ENCODE measurements at regions not wholly inside any gene's neighbourhood (a gene's known extent, or its start where the extent isn't known, plus 50 kb on each side); places are given as distances from the start of the nearest gene placed in this dataset.

DNA sequence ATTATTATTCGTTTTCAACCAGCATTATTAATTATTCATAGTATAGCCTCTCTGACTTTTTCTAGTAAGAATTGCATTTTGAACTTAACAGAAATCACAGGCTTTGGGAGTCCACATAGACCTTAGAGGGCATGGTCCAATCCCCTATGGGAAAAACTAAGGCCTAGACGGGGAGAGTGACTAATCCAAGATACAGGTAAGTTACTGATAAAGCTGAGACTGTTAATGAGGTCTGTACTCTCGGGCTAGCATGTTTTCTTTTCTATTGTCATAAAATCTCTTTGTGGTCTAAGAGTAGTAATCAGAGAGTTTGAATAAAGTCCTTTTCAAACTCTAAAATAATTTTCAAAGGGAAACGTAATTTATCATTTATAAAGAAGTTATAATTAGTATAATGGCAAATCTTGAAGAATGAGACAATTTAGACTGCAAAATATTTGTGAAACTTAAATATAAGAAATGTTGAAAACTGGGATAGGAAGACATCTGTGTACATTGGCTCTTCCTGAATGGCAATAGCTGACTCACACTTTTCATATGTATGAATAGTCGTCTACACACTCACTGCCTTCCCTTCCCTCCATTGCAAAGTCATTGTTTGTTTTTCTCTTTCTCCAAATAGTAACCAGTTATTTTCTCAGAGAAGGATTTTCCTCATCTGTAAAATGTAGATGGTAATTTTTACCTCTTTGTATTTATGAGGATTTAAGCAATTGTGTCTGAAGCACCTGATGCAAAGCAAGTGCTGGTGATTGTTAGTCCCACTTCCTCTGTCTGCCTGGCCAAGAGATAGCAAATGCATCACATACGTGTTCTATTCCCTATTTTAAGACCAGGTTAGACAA, 207.9 kb upstream of the CD180 start:
- H3K4me1 ChIP-seq (ENCODE audit: control insufficient read depth in 1 of 2, insufficient read depth in 2 of 2, low read depth in 1 of 2, low read length in 1 of 2) = peaks cover 0 to 9% of the 10 kb centered on the region in 2 experiments; a peak in 3 of 4 replicates
- WGBS (ENCODE audit: low lambda C conversion rate) = 56% methylated on average over 6 of the region's 6 CpGs
- POLR2A ChIA-PET = no interaction called here
- no peak overlapping the region for H3K9ac ChIP-seq
- H3K4me2 ChIP-seq = no peak overlapping the region
- CTCF ChIA-PET = interaction anchor here (0.7 kb wide), 1 partner anchor 9 kb away, joined by 3 read pairs; no protein-coding TSS in a partner anchor
- no peak overlapping the region for H3K4me3 ChIP-seq (ENCODE audit: low read depth in 2 of 2, low read length in 1 of 2)
- H2AFZ ChIP-seq (ENCODE audit: low read depth) = peak overlapping the region; percentile 44
- H3K27ac ChIP-seq (ENCODE audit: low read depth in 2 of 2, low read length in 1 of 2) = peak overlapping the region in 1 of 2 experiments; percentile 65; a peak in 2 of 4 replicates
- H3F3A ChIP-seq (replicated peaks; ENCODE audit: insufficient read depth) = peaks cover 4% of the 10 kb centered on the region
- no peaks in the 10 kb centered on the region for H3K9me2 ChIP-seq
- no peaks in the 10 kb centered on the region for H3K36me3 ChIP-seq (replicated peaks in 1 of 2; ENCODE audit: control insufficient read depth in 1 of 2, insufficient read depth in 2 of 2, low read length in 1 of 2)
- DNase-seq = no peak
- no peaks in the 10 kb centered on the region for H3K9me3 ChIP-seq
- H4K20me1 ChIP-seq (ENCODE audit: insufficient read depth) = no peaks in the 10 kb centered on the region
- H3K79me2 ChIP-seq (ENCODE audit: insufficient read depth) = no peaks in the 10 kb centered on the region
- no peak for TF ChIP-seq EP300 (IDR thresholded peaks at IDR 0.05; ENCODE audit: borderline replicate concordance in 1 of 2, low read depth in 1 of 2, low read length in 1 of 2)
- TF ChIP-seq SIN3A (IDR thresholded peaks at IDR 0.05; ENCODE audit: borderline replicate concordance, low read depth, low read length) = no peak
- no peak for TF ChIP-seq USF2 (IDR thresholded peaks at IDR 0.05; ENCODE audit: borderline replicate concordance, low read depth, low read length)
- TF ChIP-seq, protein P1, sequence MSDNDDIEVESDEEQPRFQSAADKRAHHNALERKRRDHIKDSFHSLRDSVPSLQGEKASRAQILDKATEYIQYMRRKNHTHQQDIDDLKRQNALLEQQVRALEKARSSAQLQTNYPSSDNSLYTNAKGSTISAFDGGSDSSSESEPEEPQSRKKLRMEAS (IDR thresholded peaks at IDR 0.05; ENCODE audit: low read depth) = no peak
- TF ChIP-seq RXRA (IDR thresholded peaks at IDR 0.05; ENCODE audit: borderline replicate concordance, low read depth) = no peak
- no peak for TF ChIP-seq JUND (IDR thresholded peaks at IDR 0.05)
- no peaks in the 10 kb centered on the region for H3K27me3 ChIP-seq (ENCODE audit: insufficient read depth)

DNA sequence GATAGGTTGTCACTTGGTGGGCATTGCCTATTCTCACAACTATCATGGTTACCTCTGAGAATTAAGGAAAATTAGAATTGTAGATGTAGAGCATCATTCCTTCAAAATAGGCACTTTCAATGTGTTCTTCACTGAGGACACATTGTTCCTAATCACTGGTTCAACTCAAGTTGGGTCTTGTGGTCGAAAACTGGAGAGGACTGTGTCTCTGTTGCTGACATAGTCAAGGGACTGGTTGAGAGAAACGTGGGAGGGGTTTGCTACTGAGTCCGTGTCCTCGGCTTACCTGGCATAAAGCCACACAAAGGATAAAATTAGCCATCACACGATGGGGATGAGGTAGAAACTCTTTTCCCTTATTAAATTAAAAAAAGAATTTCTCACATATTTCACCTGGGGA, 205.9 kb upstream of the CD180 start:
- no peaks in the 10 kb centered on the region for H3K9me3 ChIP-seq
- no peak overlapping the region for H3K4me3 ChIP-seq (ENCODE audit: low read depth in 2 of 2, low read length in 1 of 2)
- H3K4me1 ChIP-seq (ENCODE audit: control insufficient read depth in 1 of 2, insufficient read depth in 2 of 2, low read depth in 1 of 2, low read length in 1 of 2) = peaks cover 0 to 9% of the 10 kb centered on the region in 2 experiments; a peak in 3 of 4 replicates
- H3F3A ChIP-seq (replicated peaks; ENCODE audit: insufficient read depth) = peaks cover 4% of the 10 kb centered on the region
- H3K79me2 ChIP-seq (ENCODE audit: insufficient read depth) = no peaks in the 10 kb centered on the region
- H3K36me3 ChIP-seq (replicated peaks in 1 of 2; ENCODE audit: control insufficient read depth in 1 of 2, insufficient read depth in 2 of 2, low read length in 1 of 2) = no peaks in the 10 kb centered on the region
- ChIA-PET POLR2A (no interaction called here), CTCF (interaction anchor here (1.0 kb wide), 1 partner anchor 156 kb away, joined by 4 read pairs; no protein-coding TSS in a partner anchor)
- H3K9me2 ChIP-seq = no peaks in the 10 kb centered on the region
- DNase-seq = no peak
- H3K9ac ChIP-seq = no peak overlapping the region
- H2AFZ ChIP-seq (ENCODE audit: low read depth) = no peak overlapping the region
- H4K20me1 ChIP-seq (ENCODE audit: insufficient read depth) = no peaks in the 10 kb centered on the region
- no peaks in the 10 kb centered on the region for H3K27me3 ChIP-seq (ENCODE audit: insufficient read depth)
- TF ChIP-seq EP300 (IDR thresholded peaks at IDR 0.05; ENCODE audit: borderline replicate concordance in 1 of 2, low read depth in 1 of 2, low read length in 1 of 2) (no peak), RXRA (IDR thresholded peaks at IDR 0.05; ENCODE audit: borderline replicate concordance, low read depth) (no peak), REST (IDR thresholded peaks at IDR 0.05; ENCODE audit: low read depth, low read length) (no peak), NRF1 (IDR thresholded peaks at IDR 0.05; ENCODE audit: low read depth, low read length) (no peak)
- no peak overlapping the region for H3K27ac ChIP-seq (ENCODE audit: low read depth in 2 of 2, low read length in 1 of 2)
- 58% methylated on average over 5 of the region's 5 CpGs for whole genome bisulfite sequencing (ENCODE audit: low lambda C conversion rate)
- no peak overlapping the region for H3K4me2 ChIP-seq
